ENCODE measurements at regions not wholly inside any gene's neighbourhood (a gene's known extent, or its start where the extent isn't known, plus 50 kb on each side); places are given as distances from the start of the nearest gene placed in this dataset.

DNA sequence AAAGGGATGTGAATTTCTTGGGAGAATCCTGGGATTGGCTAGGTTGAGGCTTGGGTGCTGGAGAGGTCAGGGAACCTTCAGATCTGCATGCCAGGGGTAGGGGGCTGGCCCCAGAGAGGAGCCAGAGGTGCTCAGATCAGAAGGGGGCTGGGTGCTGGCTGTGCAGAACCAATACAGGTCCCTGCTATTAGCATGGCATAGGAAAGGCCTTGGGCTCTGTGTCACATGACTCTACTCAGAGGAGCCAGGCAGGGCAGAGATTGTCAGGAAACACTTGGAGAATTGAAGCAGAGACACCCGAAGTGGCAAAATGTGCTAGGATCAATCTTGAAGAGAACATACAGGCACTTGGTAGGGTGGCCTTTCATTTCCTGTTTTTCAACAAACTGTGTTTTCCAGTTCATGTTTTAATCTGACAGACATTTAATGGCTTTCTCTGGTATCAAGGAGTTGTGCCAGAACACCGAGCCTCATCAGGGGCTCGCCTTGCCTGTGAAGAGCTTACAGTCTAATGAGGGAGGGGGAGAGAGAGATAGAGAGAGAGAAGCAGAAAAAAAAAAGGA, 498.9 kb downstream of the RPS24 start:
- Mint-ChIP-seq H3K27ac (no peak overlapping the region), H3K4me3 (no peak overlapping the region), H3K4me1 (no peaks in the 10 kb centered on the region), H3K9me3 (no peaks in the 10 kb centered on the region), H3K36me3 (ENCODE audit: low read depth) (no peaks in the 10 kb centered on the region), H3K27me3 (no peaks in the 10 kb centered on the region)
- DNase-seq: no peak
- no peak for ATAC-seq

GRCh38 chr10:78533098-78533497, 499.4 kb downstream of the RPS24 start:
- H3K9me3 Mint-ChIP-seq: no peaks in the 10 kb centered on the region
- no peaks in the 10 kb centered on the region for H3K36me3 Mint-ChIP-seq (ENCODE audit: low read depth)
- H3K4me3 Mint-ChIP-seq: no peak overlapping the region
- no peak overlapping the region for H3K27ac Mint-ChIP-seq
- ATAC-seq (no peak), DNase-seq (no peak)
- no peaks in the 10 kb centered on the region for H3K27me3 Mint-ChIP-seq
- H3K4me1 Mint-ChIP-seq: no peaks in the 10 kb centered on the region

DNA sequence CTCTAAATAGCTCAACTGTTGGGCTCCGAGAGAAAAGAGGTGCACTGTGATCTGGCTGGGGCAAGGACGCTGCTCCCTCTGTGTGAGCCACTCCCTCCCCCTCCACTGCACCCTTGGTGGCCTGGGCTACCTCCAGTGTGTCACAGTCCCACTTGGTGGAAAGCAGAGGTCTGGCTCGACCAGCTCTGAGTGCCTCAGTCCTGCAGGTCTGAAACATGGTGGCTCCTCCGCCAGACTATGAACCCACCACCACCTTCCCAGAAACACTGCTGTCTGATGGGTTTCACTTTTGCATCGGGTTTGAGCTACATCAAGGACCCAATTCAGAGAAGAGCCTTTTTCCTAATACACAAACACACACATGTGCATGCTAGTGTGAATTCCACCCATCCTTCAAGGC, 500.1 kb downstream of the RPS24 start:
- Mint-ChIP-seq H3K27me3 (no peaks in the 10 kb centered on the region), H3K4me1 (no peaks in the 10 kb centered on the region), H3K36me3 (ENCODE audit: low read depth) (no peaks in the 10 kb centered on the region), H3K9me3 (no peaks in the 10 kb centered on the region), H3K4me3 (no peak overlapping the region), H3K27ac (no peak overlapping the region)
- ATAC-seq (no peak), DNase-seq (no peak)

DNA sequence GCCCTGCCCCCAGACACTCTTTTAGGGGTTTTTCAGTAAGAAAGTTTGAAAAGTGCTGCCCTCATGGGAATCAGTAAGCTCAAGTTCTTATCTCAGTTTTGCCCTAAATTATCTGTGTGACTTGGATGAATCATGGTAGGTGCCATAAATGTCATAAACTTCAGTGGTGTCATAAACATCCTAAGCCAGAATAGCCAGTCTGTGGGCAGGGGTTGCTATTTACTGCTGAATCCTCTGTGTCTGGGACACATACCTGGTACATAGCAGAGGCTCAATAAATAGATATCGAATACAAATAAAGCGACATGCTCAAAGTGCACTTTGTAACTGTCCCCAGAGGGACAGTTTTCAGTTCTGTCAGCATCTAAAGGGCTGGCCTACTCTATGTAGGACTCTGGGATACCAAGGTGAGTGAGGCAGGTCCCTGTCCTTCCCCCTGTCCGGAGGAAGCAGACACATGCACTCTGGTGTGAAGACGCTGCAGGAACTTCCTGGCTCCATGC, 502.1 kb downstream of the RPS24 start:
- ATAC-seq (peak; percentile 20), DNase-seq (no peak)
- Mint-ChIP-seq H3K36me3 (ENCODE audit: low read depth) (no peaks in the 10 kb centered on the region), H3K27me3 (no peaks in the 10 kb centered on the region), H3K9me3 (no peaks in the 10 kb centered on the region), H3K4me1 (no peaks in the 10 kb centered on the region), H3K27ac (no peak overlapping the region), H3K4me3 (no peak overlapping the region)

GRCh38 chr10:78537018-78537417, 503.4 kb downstream of the RPS24 start:
- H3K27ac Mint-ChIP-seq: no peak overlapping the region
- H3K36me3 Mint-ChIP-seq (ENCODE audit: low read depth): no peaks in the 10 kb centered on the region
- no peaks in the 10 kb centered on the region for H3K27me3 Mint-ChIP-seq
- ATAC-seq (no peak), DNase-seq (no peak)
- no peaks in the 10 kb centered on the region for H3K9me3 Mint-ChIP-seq
- no peaks in the 10 kb centered on the region for H3K4me1 Mint-ChIP-seq
- no peak overlapping the region for H3K4me3 Mint-ChIP-seq

GRCh38 chr10:78539247-78539766, 505.6 kb downstream of the RPS24 start:
- Mint-ChIP-seq H3K36me3 (ENCODE audit: low read depth) (no peaks in the 10 kb centered on the region), H3K27me3 (peaks cover 2% of the 10 kb centered on the region), H3K27ac (no peak overlapping the region), H3K9me3 (no peaks in the 10 kb centered on the region), H3K4me1 (peaks cover 1% of the 10 kb centered on the region), H3K4me3 (no peak overlapping the region)
- ATAC-seq (no peak), DNase-seq (no peak)

DNA sequence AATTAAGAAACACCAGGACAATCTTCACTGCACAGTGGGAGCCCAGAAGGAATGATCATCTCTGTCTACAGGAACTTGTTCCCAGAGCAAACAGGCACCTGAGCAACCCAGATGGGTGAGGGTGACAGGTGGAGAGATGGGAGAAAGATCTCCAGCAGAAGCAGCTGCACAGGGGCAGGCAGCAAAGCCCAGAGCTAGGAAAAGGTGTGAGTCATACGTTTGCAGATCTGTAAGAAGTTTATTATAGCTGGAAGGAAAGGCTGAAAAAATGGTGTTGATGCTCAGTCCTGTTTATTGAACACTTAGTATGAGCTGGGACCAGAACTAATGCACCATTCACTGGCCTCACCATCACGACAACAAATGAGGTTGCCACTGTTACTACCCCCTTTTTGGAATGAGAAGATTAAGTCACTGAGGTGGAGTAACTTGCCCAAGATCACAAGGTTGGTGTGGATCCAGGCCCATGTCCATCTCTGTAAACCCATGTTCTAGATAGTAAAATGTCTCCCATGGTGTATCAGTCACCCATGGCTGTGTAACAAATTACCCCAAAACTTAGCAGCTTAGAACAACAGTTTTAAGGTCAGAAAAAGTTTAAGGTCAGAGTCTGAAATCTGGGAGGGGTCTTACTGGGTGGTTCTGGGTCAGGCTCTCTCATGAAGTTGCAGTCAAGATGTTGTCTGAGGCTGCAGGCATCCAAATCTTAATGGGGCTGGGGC, 506.9 kb downstream of the RPS24 start:
- no peaks in the 10 kb centered on the region for H3K9me3 Mint-ChIP-seq
- peaks cover 2% of the 10 kb centered on the region for H3K27me3 Mint-ChIP-seq
- peaks cover 1% of the 10 kb centered on the region for H3K4me1 Mint-ChIP-seq
- ATAC-seq (no peak), DNase-seq (no peak)
- no peak overlapping the region for H3K27ac Mint-ChIP-seq
- no peaks in the 10 kb centered on the region for H3K36me3 Mint-ChIP-seq (ENCODE audit: low read depth)
- no peak overlapping the region for H3K4me3 Mint-ChIP-seq

- no peaks in the 10 kb centered on the region for H3K36me3 Mint-ChIP-seq (ENCODE audit: low read depth)
- H3K4me3 Mint-ChIP-seq: no peak overlapping the region
- no peak overlapping the region for H3K27ac Mint-ChIP-seq
- peaks cover 2% of the 10 kb centered on the region for H3K27me3 Mint-ChIP-seq
- no peaks in the 10 kb centered on the region for H3K9me3 Mint-ChIP-seq
- no peak for ATAC-seq
- H3K4me1 Mint-ChIP-seq: peaks cover 1% of the 10 kb centered on the region
- DNase-seq: no peak
These were observed 507.9 kb downstream of the RPS24 start for GRCh38 chr10:78541481-78542140.

- H3K36me3 Mint-ChIP-seq (ENCODE audit: low read depth): no peaks in the 10 kb centered on the region
- H3K27me3 Mint-ChIP-seq: peaks cover 2% of the 10 kb centered on the region
- ATAC-seq (no peak), DNase-seq (no peak)
- H3K4me1 Mint-ChIP-seq: peaks cover 1% of the 10 kb centered on the region
- no peaks in the 10 kb centered on the region for H3K9me3 Mint-ChIP-seq
- no peak overlapping the region for H3K4me3 Mint-ChIP-seq
- H3K27ac Mint-ChIP-seq: no peak overlapping the region
These were observed 508.5 kb downstream of the RPS24 start for GRCh38 chr10:78542141-78542489.

GRCh38 chr10:78542521-78542920, 508.9 kb downstream of the RPS24 start:
- Mint-ChIP-seq H3K27me3 (peaks cover 2% of the 10 kb centered on the region), H3K4me1 (peaks cover 1% of the 10 kb centered on the region), H3K4me3 (no peak overlapping the region), H3K9me3 (no peaks in the 10 kb centered on the region), H3K27ac (no peak overlapping the region), H3K36me3 (ENCODE audit: low read depth) (no peaks in the 10 kb centered on the region)
- no peak for ATAC-seq
- no peak for DNase-seq

DNA sequence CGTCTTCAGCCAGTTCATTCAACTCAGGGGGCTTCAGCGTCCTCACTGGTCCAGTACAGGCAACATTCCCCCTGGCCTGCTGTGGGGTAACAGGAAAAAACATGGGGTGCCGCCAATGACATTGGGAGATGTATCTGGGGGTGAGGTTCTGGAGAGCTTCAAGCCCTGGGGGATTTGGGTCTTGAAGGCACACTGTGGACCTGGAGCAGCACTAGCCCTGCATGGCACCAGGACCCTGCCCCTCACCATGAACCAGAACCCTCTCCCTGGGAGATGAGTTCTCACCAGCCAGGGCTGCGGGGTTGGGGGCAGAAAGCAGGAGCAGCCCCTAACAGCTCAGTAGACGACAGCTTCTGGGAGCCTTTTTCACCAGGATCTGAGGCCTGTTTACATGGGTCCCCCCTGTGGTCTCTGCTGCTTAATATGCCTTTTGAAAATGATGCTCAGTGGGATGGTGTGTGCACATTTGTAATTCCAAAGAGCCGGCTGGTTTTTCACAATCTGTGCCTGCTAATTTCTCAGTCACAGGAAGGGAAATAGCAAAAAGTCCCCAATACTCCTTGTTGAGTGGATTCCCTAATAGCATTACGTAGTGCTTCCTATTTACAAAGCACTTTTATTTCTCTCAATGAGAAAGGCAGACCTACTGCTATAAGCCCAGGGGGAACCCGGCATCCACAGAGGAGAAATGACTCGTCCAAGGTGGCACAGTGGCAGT, 509.5 kb downstream of the RPS24 start:
- Mint-ChIP-seq H3K27me3 (peaks cover 8% of the 10 kb centered on the region), H3K27ac (peak overlapping the region; percentile 46)
- no peak for ATAC-seq

GRCh38 chr10:78543749-78544362, 510.2 kb downstream of the RPS24 start:
- DNase-seq (no peak), ATAC-seq (peak; percentile 57)
- H3K4me3 Mint-ChIP-seq: no peak overlapping the region
- peaks cover 1% of the 10 kb centered on the region for H3K4me1 Mint-ChIP-seq
- H3K27ac Mint-ChIP-seq: peak overlapping the region; percentile 46
- H3K27me3 Mint-ChIP-seq: peaks cover 11% of the 10 kb centered on the region
- no peaks in the 10 kb centered on the region for H3K9me3 Mint-ChIP-seq
- no peaks in the 10 kb centered on the region for H3K36me3 Mint-ChIP-seq (ENCODE audit: low read depth)

More for the DNA sequence above, 509.5 kb downstream of the RPS24 start:
- Mint-ChIP-seq H3K4me3 (no peak overlapping the region), H3K4me1 (peaks cover 1% of the 10 kb centered on the region), H3K9me3 (no peaks in the 10 kb centered on the region), H3K36me3 (ENCODE audit: low read depth) (no peaks in the 10 kb centered on the region)
- no peak for DNase-seq

DNA sequence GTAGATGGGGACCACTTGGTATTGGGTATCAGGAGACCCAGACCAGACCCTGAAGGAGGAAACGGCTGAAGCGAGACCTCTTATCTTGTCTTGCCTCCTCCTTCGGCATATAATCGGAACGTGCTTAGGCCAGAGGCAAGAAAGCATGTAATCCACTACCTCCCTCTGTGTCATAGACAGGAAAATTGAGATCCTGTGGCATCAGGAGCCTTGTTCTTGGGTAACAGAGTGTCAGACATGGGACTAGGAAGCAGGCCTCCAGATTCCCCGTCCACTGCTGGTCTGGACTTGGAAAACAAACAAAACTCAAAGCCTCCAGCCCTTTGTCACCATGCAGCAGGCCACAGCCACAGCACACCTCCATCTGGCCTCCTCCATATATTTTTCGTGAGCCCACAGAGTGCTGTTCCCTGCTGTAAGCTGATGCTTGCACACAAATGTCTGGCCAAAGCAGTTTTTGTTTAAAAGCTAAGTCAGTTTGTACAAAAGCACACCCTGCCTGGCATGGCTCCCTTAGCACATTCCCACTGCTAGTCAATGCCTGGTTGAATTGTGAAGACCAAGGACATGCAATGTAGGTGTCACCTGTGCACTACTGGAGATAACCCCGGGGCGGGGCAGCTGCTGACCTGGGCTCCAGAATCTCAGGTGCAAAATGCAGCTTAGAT, 510.9 kb downstream of the RPS24 start:
- DNase-seq (no peak), ATAC-seq (no peak)
- Mint-ChIP-seq H3K27me3 (peaks cover 17% of the 10 kb centered on the region), H3K36me3 (ENCODE audit: low read depth) (no peaks in the 10 kb centered on the region), H3K4me3 (no peak overlapping the region), H3K9me3 (no peaks in the 10 kb centered on the region), H3K27ac (no peak overlapping the region), H3K4me1 (peaks cover 1% of the 10 kb centered on the region)

DNA sequence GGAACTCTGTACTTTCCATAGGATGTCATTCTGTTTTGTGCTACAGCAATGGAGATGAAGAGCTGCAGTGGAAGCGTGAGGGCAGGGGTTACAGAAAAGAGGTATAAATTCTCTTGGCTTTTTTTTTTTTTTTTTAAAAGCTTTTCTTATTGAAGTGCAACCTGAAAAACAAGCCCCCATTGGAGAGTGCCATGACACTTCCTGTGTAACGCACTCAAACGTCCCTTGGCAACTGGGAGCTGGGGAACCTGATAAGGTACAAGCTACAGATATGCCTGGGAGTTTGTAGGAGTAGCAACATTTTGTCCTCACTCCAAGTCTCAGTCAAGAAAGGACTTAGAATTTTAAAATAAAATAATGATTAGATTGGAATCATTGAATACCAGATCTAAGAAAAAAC, 512.1 kb downstream of the RPS24 start:
- DNase-seq (no peak), ATAC-seq (no peak)
- H3K36me3 Mint-ChIP-seq (ENCODE audit: low read depth): no peaks in the 10 kb centered on the region
- H3K9me3 Mint-ChIP-seq: no peaks in the 10 kb centered on the region
- no peak overlapping the region for H3K27ac Mint-ChIP-seq
- H3K4me3 Mint-ChIP-seq: no peak overlapping the region
- peaks cover 21% of the 10 kb centered on the region for H3K27me3 Mint-ChIP-seq
- peaks cover 1% of the 10 kb centered on the region for H3K4me1 Mint-ChIP-seq

All from activated naive CD8-positive, alpha-beta T cell treated with anti-CD3 and anti-CD28 coated beads, Interleukin-2, amount 50 U/mL, for 24 hours (primary cell).